ENCODE measurements at regions not wholly inside any gene's neighbourhood (a gene's known extent, or its start where the extent isn't known, plus 50 kb on each side); places are given as distances from the start of the nearest gene placed in this dataset.

DNA sequence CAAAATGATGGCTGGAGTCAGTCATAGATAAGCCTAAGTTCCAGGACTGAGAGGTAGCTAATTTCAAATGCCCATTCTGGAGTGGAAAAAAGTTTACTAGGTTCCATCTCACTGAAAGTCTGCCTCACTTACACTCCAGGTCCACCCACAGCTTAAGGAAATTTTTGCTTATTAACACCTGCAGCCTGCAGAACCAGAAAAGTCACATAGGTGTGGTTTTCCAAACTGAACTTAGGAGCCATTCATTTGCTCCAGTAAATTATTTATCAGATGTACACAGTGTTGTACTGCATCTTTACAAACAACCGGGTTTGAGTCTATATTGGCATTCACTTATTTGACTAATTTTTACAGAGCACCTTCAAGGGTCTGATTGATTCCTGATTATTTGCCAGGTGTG lies 157.4 kb upstream of the ARID2 start:
- H3K4me3 Mint-ChIP-seq, result no peak overlapping the region
- H3K4me1 Mint-ChIP-seq, result peaks cover 5% of the 10 kb centered on the region

DNA sequence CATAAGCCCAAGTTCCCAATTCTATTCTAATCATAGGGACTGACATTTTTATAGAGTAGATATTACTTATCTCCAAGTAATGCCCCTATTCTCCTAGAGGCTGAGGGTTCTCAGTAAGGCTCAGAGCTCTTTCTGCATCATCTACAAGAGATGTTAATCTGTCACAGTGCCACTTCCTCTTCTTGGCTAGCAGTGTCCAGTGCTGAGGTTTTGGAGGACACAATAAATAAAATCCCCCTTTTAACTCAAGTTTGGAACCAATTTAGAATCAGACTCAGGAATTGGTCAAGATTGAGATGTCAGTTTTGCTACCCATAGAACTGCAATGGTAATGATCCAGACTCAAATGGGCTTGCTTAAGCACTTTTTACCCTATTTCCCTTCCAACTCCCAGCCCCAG lies 154.1 kb upstream of the ARID2 start:
- Mint-ChIP-seq H3K36me3 (ENCODE audit: low read depth) (no peaks in the 10 kb centered on the region), H3K27me3 (ENCODE audit: low read depth) (no peaks in the 10 kb centered on the region), H3K9me3 (no peaks in the 10 kb centered on the region), H3K27ac (ENCODE audit: unreplicated experiment) (no peak overlapping the region), H3K4me3 (no peak overlapping the region), H3K4me1 (peaks cover 5% of the 10 kb centered on the region)
- TF ChIP-seq, protein P1, sequence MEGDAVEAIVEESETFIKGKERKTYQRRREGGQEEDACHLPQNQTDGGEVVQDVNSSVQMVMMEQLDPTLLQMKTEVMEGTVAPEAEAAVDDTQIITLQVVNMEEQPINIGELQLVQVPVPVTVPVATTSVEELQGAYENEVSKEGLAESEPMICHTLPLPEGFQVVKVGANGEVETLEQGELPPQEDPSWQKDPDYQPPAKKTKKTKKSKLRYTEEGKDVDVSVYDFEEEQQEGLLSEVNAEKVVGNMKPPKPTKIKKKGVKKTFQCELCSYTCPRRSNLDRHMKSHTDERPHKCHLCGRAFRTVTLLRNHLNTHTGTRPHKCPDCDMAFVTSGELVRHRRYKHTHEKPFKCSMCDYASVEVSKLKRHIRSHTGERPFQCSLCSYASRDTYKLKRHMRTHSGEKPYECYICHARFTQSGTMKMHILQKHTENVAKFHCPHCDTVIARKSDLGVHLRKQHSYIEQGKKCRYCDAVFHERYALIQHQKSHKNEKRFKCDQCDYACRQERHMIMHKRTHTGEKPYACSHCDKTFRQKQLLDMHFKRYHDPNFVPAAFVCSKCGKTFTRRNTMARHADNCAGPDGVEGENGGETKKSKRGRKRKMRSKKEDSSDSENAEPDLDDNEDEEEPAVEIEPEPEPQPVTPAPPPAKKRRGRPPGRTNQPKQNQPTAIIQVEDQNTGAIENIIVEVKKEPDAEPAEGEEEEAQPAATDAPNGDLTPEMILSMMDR (conservative IDR thresholded peaks at IDR 0.05), result no peak
- no peak for DNase-seq (ENCODE audit: low read depth, low spot score)

More for the DNA sequence above, 157.4 kb upstream of the ARID2 start:
- Mint-ChIP-seq H3K27me3 (ENCODE audit: low read depth) (no peaks in the 10 kb centered on the region), H3K27ac (ENCODE audit: unreplicated experiment) (no peak overlapping the region), H3K36me3 (ENCODE audit: low read depth) (no peaks in the 10 kb centered on the region), H3K9me3 (no peaks in the 10 kb centered on the region)
- no peak for DNase-seq (ENCODE audit: low read depth, low spot score)
- TF ChIP-seq, protein P1 (conservative IDR thresholded peaks at IDR 0.05), result no peak

DNA sequence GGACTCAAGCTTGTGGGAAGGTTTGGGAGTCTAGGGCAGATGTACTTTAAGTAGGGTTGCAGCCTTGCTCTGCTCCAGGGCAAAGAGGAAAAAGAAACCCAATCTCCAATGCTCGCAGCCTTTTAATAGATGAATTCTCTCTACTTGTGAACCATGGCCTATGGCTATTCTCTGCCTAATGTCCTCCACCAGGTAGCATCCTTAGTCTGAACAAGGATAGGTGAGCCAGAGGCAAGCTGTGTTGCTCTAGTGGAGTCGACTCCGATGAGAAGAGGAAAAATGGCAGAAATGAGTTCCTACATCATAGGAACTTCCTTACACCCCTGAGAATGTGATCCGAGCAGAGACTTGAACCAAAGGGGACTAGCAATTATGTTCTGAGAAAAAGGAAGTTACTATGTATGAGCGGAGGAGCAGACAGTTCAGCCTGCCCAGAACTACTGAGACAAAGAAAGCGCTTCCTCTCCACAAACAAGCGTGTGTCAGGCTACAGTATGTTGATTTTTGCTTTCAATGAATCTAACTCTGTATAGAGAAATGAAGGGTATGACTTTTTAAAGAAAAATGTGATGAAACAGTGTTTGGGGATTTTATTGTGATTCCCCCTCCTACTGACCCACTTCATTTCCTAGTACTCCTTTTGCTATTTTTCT lies 153.6 kb upstream of the ARID2 start:
- DNase-seq (ENCODE audit: low read depth, low spot score), result no peak
- H3K4me1 Mint-ChIP-seq, result peaks cover 5% of the 10 kb centered on the region
- no peaks in the 10 kb centered on the region for H3K36me3 Mint-ChIP-seq (ENCODE audit: low read depth)
- H3K4me3 Mint-ChIP-seq, result no peak overlapping the region
- H3K27ac Mint-ChIP-seq (ENCODE audit: unreplicated experiment), result no peak overlapping the region
- H3K9me3 Mint-ChIP-seq, result peaks cover 5% of the 10 kb centered on the region
- TF ChIP-seq, protein P1 (conservative IDR thresholded peaks at IDR 0.05), result no peak
- no peaks in the 10 kb centered on the region for H3K27me3 Mint-ChIP-seq (ENCODE audit: low read depth)

DNA sequence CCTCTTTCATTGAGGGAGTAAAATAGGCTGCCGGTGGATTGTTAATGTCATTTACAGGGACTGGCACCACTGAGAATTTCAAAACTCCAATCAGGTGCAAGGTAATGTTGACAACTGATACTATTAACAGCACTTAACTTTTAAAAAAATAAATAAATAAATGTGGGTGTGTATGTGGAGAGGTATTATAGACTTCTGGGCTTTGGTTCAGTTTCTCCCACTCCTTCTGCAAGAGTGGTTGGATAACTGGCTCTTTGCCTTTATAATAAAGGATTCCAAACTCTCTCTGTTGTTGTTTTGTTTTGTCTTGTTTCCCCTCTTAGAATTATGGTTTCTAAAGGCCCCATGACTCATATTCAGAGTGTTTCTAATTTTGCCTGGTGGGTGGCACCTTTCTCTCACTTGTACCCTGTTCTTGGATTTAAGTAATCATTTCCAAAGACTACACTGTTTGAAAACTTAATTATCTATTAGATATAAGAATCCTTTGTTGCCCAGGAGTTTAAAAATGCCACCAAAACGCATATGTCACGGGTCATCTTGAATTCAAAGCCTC lies 151.6 kb upstream of the ARID2 start:
- Mint-ChIP-seq H3K36me3 (ENCODE audit: low read depth) (no peaks in the 10 kb centered on the region), H3K4me1 (peaks cover 5% of the 10 kb centered on the region), H3K4me3 (no peak overlapping the region), H3K27me3 (ENCODE audit: low read depth) (no peaks in the 10 kb centered on the region), H3K9me3 (peaks cover 8% of the 10 kb centered on the region), H3K27ac (ENCODE audit: unreplicated experiment) (no peak overlapping the region)
- TF ChIP-seq, protein P1 (conservative IDR thresholded peaks at IDR 0.05), result no peak
- DNase-seq (ENCODE audit: low read depth, low spot score), result no peak

DNA sequence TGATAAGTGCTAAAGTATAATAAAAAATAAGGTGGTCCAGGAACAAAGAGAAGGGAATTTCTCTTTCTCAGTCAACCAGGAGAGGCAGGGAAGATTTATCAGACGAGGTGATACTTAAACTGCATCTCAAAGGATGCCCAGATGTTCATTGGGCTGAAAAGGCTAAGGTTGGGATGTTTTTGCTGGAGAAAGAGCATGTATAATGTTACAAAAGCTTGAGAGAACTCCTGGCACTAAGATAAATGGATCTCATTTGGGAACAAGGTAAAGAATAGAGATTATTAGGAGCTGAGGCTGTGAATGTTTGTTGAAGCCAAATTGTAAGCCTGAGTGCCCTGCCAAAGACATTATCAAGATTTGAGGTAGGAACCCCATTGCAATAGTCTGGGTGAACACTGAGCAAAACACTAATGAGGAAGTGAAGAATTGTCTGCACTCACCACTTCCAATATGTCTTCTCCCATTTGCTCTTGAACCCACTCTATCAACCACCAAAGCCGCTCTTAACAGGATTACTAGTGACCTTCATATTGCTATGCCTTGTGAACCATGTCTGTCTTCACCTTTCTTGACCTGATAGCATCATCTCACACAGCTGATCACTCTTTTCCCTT lies 149.0 kb upstream of the ARID2 start:
- no peaks in the 10 kb centered on the region for H3K36me3 Mint-ChIP-seq (ENCODE audit: low read depth)
- TF ChIP-seq, protein P1 (conservative IDR thresholded peaks at IDR 0.05), result no peak
- H3K27me3 Mint-ChIP-seq (ENCODE audit: low read depth), result no peaks in the 10 kb centered on the region
- H3K27ac Mint-ChIP-seq (ENCODE audit: unreplicated experiment), result no peak overlapping the region
- H3K4me1 Mint-ChIP-seq, result peaks cover 5% of the 10 kb centered on the region
- peaks cover 8% of the 10 kb centered on the region for H3K9me3 Mint-ChIP-seq
- no peak overlapping the region for H3K4me3 Mint-ChIP-seq
- no peak for DNase-seq (ENCODE audit: low read depth, low spot score)
